GM12864 (cell line): ENCODE measurements at regions not wholly inside any gene's neighbourhood (a gene's known extent, or its start where the extent isn't known, plus 50 kb on each side); places are given as distances from the start of the nearest gene placed in this dataset.

ENCODE experiments used
- DNase-seq: peaks from one replicate; pipeline ENCODE4 v3.0.0-alpha.2; 2011; ENCODE audit warnings: low read depth
- H3K4me3 ChIP-seq: 2 replicates; pipeline ENCODE4 v1.5.1; 2011; ENCODE audit warnings: mild to moderate bottlenecking, low read depth, low read length, control low read depth
- TF ChIP-seq, protein P1 (sequence below): IDR thresholded peaks from 2 replicates; pipeline ENCODE4 v1.5.1; 2011; ENCODE audit warnings: low read depth, mild to moderate bottlenecking, moderate library complexity, low read length, control low read depth, inconsistent platforms; ENCODE audit errors: missing control alignments

DNA sequence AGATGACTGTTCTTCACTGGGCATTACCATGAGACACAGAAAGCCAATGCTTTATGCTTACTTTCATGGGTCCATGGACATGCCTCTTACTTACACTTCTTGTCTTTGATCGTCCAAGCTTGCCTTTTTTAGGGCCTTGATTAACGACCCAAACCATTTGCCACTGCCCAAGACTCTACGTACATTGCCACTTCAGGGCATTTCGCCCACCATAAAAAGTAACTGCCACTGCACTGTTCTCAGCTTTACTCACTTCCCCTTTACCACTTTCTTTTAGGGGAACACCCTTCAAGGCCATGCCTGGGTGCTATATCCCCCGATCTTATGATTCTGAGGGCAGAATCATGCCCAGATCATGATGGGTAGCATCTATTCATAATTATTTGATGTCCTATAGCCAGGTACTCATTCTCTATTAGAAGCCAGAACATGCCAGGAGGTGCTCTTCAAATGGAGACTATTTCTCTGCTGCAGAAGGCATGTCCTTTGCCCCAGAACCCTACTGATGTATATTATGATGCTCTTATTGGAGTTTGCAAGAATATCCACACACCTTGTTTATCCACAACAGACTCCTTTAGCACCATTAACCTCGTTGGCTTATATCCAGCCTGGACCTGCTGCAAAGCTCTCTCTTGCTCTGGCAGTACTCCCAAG, 64.1 kb upstream of the RAD23B start:
- TF ChIP-seq, protein P1, sequence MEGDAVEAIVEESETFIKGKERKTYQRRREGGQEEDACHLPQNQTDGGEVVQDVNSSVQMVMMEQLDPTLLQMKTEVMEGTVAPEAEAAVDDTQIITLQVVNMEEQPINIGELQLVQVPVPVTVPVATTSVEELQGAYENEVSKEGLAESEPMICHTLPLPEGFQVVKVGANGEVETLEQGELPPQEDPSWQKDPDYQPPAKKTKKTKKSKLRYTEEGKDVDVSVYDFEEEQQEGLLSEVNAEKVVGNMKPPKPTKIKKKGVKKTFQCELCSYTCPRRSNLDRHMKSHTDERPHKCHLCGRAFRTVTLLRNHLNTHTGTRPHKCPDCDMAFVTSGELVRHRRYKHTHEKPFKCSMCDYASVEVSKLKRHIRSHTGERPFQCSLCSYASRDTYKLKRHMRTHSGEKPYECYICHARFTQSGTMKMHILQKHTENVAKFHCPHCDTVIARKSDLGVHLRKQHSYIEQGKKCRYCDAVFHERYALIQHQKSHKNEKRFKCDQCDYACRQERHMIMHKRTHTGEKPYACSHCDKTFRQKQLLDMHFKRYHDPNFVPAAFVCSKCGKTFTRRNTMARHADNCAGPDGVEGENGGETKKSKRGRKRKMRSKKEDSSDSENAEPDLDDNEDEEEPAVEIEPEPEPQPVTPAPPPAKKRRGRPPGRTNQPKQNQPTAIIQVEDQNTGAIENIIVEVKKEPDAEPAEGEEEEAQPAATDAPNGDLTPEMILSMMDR, result no peak
- no peak for DNase-seq
- H3K4me3 ChIP-seq, result no peak overlapping the region

DNA sequence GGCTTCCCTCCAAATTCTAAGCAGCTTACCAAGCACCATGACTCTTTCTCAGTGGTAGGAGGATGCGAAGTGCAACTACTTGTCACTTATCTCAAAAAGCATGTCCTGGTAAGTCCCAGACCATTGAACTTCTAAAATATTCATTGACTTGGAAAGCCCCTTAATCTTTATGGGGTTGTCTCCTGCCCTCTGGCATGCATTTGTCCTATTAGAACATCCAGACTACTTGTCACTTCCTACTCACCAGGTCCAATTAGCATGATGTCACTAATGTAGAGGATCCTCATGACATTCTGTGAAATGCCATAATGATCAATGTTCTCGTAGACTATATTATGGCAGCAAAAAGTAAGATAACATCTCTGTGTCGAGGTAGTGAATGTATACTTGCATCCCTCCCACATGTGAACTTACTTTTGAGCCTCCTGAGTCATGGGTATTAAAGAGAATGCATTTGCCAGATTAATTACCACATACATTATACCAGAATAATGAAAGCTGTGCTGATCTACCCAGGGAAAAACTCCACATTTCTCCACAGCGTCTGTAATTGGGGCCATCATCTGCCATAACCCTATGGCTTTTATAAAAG, 63.5 kb upstream of the RAD23B start:
- DNase-seq, result no peak
- TF ChIP-seq, protein P1, result no peak

DNA sequence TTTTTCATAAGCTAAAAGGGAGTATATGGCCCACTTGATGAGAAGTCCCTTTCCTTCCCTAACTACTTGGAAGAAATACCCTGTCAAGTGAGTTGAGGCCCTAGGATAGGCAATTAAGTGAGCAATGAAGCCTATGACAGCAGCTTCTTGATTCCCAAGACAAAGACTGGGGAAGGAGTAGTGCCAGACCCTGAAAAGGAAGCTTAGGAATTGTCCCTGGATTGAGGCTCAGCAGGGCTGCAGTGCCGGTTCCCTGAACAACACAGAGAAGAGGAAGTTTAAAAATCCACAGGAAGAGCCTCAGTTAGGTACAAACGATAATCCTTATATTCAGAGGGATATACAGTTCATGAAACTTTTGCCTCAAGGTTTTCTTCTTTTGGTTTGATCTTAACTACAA, 61.8 kb upstream of the RAD23B start:
- TF ChIP-seq, protein P1, result no peak
- no peak for DNase-seq
- H3K4me3 ChIP-seq, result no peak overlapping the region

More for the DNA sequence above, 63.5 kb upstream of the RAD23B start:
- no peak overlapping the region for H3K4me3 ChIP-seq

DNA sequence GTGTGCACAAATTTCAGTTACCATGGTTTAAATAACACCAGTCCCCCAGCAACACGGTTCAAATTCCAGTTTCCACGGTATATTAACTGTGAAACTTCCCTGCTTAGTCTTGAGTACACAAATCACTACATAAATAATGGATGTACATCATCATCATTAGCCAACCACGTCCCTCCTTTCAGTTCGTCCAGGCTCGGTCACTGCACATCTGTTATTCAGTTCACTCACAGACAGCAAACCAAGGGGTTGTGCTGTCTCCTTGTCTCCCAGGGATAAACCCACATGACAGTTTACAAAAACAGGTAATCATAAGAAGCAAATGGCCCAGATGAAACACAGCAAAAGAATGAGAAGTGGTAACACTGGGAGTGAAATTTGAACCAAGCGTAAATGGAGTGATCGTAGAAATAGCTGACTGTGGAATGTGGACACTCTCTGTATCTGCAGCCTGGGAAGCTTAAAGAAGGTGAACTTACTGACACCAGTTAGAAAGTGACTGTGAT, 61.0 kb upstream of the RAD23B start:
- H3K4me3 ChIP-seq, result no peak overlapping the region
- no peak for DNase-seq
- TF ChIP-seq, protein P1, result no peak

DNA sequence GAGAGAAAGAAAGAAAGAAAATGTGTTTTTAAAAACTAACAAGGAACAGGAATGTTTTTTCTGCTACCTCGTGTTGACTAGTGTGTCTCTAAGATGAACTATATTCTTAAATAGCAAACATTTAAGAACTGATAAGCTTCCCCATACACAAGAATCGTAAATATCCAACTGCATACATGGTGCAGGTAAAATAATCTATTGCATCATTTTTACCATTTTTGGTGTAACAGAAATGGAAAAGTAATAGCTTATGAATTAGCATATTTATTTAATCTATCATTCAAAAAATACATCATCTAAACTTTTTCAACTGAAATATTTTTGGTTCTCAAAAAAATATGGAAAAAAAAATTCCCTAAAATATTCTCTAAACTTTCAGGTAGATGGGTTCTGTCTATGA, 59.7 kb upstream of the RAD23B start:
- H3K4me3 ChIP-seq, result no peak overlapping the region
- DNase-seq, result no peak
- TF ChIP-seq, protein P1, result no peak

DNA sequence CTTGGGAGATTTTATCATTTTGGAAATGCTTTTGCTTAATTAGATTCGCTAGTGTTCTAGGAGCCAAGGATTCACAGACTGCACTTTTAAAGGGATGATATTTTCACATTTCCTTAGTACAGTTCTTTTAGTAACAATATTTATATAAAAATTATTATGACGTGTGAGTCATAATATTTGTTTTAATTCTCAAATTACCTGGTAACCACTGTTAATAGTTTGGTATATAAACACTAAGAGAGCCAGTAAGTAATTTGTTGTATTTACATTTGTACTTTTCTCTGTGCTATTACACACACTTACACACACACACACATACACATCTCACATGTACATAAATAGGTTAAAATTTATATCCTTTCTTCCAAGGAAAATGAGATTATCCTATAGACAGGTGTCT, 58.8 kb upstream of the RAD23B start:
- no peak overlapping the region for H3K4me3 ChIP-seq
- TF ChIP-seq, protein P1, result no peak
- DNase-seq, result no peak

DNA sequence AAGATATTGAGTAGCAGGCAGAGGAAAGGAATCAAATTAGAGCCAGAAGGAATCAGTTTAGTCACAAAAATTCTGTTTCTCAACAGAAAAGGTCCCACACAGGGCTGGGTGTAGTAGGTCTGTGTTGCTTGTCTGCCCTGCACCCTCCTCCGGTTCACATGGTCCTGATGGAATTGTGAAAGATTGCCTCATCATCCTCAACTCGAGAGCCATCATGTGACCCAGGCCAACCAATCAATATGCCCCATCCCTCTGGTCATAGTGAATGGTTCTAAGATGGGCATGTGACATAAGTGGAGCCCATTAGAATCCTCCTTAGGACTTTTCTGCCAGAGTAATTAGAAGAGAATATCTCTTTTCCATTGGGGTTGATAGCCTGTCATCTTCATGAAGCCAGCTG, 56.7 kb upstream of the RAD23B start:
- DNase-seq, result no peak
- TF ChIP-seq, protein P1, result no peak
- H3K4me3 ChIP-seq, result no peak overlapping the region
